ENCODE measurements at regions not wholly inside any gene's neighbourhood (a gene's known extent, or its start where the extent isn't known, plus 50 kb on each side); places are given as distances from the start of the nearest gene placed in this dataset.

DNA sequence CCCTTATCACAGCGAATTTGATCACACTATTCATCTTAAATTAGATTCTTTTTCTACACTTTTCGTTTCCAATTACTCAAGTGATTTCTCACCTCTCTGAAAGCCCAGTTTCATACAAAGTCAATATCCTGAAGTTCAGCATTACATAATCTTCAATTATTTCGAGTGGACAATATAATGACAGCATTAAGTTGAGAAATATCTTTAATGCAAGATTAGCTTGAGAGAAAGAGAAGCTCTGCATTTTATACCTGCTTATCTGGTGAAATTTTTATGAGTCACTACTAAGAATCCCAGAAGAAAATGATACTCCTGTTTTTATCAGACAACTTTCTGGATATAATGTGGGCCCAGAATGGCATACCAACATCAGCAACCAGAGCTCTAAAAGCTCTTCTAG, 509.6 kb downstream of the KCNJ2 start:
- H3K36me3 ChIP-seq (ENCODE audit: control insufficient read depth in 2 of 3, insufficient read depth in 3 of 3, low read length in 3 of 3), result no peaks in the 10 kb centered on the region
- H3K4me1 ChIP-seq (ENCODE audit: control insufficient read depth in 2 of 3, insufficient read depth in 2 of 3, low read depth in 1 of 3, low read length in 3 of 3), result no peaks in the 10 kb centered on the region
- H3K9me3 ChIP-seq (ENCODE audit: control insufficient read depth in 2 of 3, insufficient read depth in 1 of 3, low read length in 3 of 3), result no peaks in the 10 kb centered on the region
- H3K27ac ChIP-seq (ENCODE audit: low read depth in 2 of 2, low read length in 2 of 2), result no peak overlapping the region
- DNase-seq (no peak), FAIRE-seq (no peak)
- TF ChIP-seq, protein P1, sequence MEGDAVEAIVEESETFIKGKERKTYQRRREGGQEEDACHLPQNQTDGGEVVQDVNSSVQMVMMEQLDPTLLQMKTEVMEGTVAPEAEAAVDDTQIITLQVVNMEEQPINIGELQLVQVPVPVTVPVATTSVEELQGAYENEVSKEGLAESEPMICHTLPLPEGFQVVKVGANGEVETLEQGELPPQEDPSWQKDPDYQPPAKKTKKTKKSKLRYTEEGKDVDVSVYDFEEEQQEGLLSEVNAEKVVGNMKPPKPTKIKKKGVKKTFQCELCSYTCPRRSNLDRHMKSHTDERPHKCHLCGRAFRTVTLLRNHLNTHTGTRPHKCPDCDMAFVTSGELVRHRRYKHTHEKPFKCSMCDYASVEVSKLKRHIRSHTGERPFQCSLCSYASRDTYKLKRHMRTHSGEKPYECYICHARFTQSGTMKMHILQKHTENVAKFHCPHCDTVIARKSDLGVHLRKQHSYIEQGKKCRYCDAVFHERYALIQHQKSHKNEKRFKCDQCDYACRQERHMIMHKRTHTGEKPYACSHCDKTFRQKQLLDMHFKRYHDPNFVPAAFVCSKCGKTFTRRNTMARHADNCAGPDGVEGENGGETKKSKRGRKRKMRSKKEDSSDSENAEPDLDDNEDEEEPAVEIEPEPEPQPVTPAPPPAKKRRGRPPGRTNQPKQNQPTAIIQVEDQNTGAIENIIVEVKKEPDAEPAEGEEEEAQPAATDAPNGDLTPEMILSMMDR (IDR thresholded peaks at IDR 0.05; ENCODE audit: borderline replicate concordance, extremely low read depth, insufficient read depth), result no peak
- H3K9ac ChIP-seq (ENCODE audit: low read length in 3 of 3), result no peak overlapping the region
- no peak overlapping the region for H3K4me3 ChIP-seq (ENCODE audit: low read length in 3 of 3)
- H3K27me3 ChIP-seq (ENCODE audit: control insufficient read depth, insufficient read depth, low read length), result no peaks in the 10 kb centered on the region
- intact Hi-C loops (cut with DNase I), result no loop called here

- Histone ChIP-seq H3K4me1 (ENCODE audit: control insufficient read depth in 2 of 3, insufficient read depth in 2 of 3, low read depth in 1 of 3, low read length in 3 of 3) (peaks cover 0 to 6% (median 0%) of the 10 kb centered on the region in 3 donors), H3K4me3 (ENCODE audit: low read length in 3 of 3) (no peak overlapping the region), H3K9ac (ENCODE audit: low read length in 3 of 3) (no peak overlapping the region), H3K27me3 (ENCODE audit: control insufficient read depth, insufficient read depth, low read length) (no peaks in the 10 kb centered on the region), H3K9me3 (ENCODE audit: control insufficient read depth in 2 of 3, insufficient read depth in 1 of 3, low read length in 3 of 3) (no peaks in the 10 kb centered on the region), H3K27ac (ENCODE audit: low read depth in 2 of 2, low read length in 2 of 2) (no peak overlapping the region), H3K36me3 (ENCODE audit: control insufficient read depth in 2 of 3, insufficient read depth in 3 of 3, low read length in 3 of 3) (no peaks in the 10 kb centered on the region)
- intact Hi-C loops (cut with DNase I), result no loop called here
- TF ChIP-seq, protein P1 (IDR thresholded peaks at IDR 0.05; ENCODE audit: borderline replicate concordance, extremely low read depth, insufficient read depth), result no peak
- FAIRE-seq, result no peak
- no peak for DNase-seq
Observed at GRCh38 chr17:70683936-70684335, 514.6 kb downstream of the KCNJ2 start.

- DNase-seq, result no peak
- TF ChIP-seq, protein P1 (IDR thresholded peaks at IDR 0.05; ENCODE audit: borderline replicate concordance, extremely low read depth, insufficient read depth), result no peak
- Histone ChIP-seq H3K27me3 (ENCODE audit: control insufficient read depth, insufficient read depth, low read length) (no peaks in the 10 kb centered on the region), H3K4me3 (ENCODE audit: low read length in 3 of 3) (no peak overlapping the region), H3K4me1 (ENCODE audit: control insufficient read depth in 2 of 3, insufficient read depth in 2 of 3, low read depth in 1 of 3, low read length in 3 of 3) (peaks cover 0 to 6% (median 0%) of the 10 kb centered on the region in 3 donors), H3K9ac (ENCODE audit: low read length in 3 of 3) (no peak overlapping the region), H3K27ac (ENCODE audit: low read depth in 2 of 2, low read length in 2 of 2) (no peak overlapping the region), H3K9me3 (ENCODE audit: control insufficient read depth in 2 of 3, insufficient read depth in 1 of 3, low read length in 3 of 3) (no peaks in the 10 kb centered on the region), H3K36me3 (ENCODE audit: control insufficient read depth in 2 of 3, insufficient read depth in 3 of 3, low read length in 3 of 3) (no peaks in the 10 kb centered on the region)
- FAIRE-seq, result peak; percentile 92
- intact Hi-C loops (cut with DNase I), result no loop called here
Observed at GRCh38 chr17:70687421-70687820, 518.1 kb downstream of the KCNJ2 start.

GRCh38 chr17:70691150-70691549, 521.8 kb downstream of the KCNJ2 start:
- H3K36me3 ChIP-seq (ENCODE audit: control insufficient read depth in 2 of 3, insufficient read depth in 3 of 3, low read length in 3 of 3), result no peaks in the 10 kb centered on the region
- intact Hi-C loops (cut with DNase I), result no loop called here
- DNase-seq, result no peak
- H3K4me3 ChIP-seq (ENCODE audit: low read length in 3 of 3), result no peak overlapping the region
- peaks cover 0 to 6% (median 0%) of the 10 kb centered on the region in 3 donors for H3K4me1 ChIP-seq (ENCODE audit: control insufficient read depth in 2 of 3, insufficient read depth in 2 of 3, low read depth in 1 of 3, low read length in 3 of 3)
- H3K9me3 ChIP-seq (ENCODE audit: control insufficient read depth in 2 of 3, insufficient read depth in 1 of 3, low read length in 3 of 3), result no peaks in the 10 kb centered on the region
- no peak for FAIRE-seq
- no peak overlapping the region for H3K27ac ChIP-seq (ENCODE audit: low read depth in 2 of 2, low read length in 2 of 2)
- TF ChIP-seq, protein P1 (IDR thresholded peaks at IDR 0.05; ENCODE audit: borderline replicate concordance, extremely low read depth, insufficient read depth), result no peak
- H3K27me3 ChIP-seq (ENCODE audit: control insufficient read depth, insufficient read depth, low read length), result no peaks in the 10 kb centered on the region
- H3K9ac ChIP-seq (ENCODE audit: low read length in 3 of 3), result no peak overlapping the region

Measured in kidney (tissue), 13 donors.